ENCODE measurements at regions not wholly inside any gene's neighbourhood (a gene's known extent, or its start where the extent isn't known, plus 50 kb on each side); places are given as distances from the start of the nearest gene placed in this dataset.

DNA sequence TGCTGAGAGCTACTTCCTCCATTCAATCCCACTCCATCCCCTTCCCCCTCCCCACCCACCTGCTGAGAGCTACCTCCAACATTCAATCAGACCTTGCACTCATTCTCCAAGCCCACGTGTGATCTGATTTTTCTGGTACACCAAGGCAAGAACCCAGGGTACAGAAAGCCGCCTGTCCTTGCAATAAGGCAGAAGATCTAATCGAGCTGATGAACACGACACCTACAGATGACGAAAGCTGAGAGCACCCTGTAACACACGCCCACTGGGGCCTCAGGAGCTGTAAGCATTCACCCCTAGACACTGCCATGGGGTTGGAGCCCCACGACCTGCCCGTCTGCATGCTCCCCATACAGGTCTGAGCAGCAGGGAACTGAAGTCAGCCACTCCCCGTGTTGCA is 58.3 kb downstream of the TRIML1 start:
- TF ChIP-seq, protein P1, sequence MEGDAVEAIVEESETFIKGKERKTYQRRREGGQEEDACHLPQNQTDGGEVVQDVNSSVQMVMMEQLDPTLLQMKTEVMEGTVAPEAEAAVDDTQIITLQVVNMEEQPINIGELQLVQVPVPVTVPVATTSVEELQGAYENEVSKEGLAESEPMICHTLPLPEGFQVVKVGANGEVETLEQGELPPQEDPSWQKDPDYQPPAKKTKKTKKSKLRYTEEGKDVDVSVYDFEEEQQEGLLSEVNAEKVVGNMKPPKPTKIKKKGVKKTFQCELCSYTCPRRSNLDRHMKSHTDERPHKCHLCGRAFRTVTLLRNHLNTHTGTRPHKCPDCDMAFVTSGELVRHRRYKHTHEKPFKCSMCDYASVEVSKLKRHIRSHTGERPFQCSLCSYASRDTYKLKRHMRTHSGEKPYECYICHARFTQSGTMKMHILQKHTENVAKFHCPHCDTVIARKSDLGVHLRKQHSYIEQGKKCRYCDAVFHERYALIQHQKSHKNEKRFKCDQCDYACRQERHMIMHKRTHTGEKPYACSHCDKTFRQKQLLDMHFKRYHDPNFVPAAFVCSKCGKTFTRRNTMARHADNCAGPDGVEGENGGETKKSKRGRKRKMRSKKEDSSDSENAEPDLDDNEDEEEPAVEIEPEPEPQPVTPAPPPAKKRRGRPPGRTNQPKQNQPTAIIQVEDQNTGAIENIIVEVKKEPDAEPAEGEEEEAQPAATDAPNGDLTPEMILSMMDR (IDR thresholded peaks at IDR 0.05; ENCODE audit: low read depth, low read length) = no peak

DNA sequence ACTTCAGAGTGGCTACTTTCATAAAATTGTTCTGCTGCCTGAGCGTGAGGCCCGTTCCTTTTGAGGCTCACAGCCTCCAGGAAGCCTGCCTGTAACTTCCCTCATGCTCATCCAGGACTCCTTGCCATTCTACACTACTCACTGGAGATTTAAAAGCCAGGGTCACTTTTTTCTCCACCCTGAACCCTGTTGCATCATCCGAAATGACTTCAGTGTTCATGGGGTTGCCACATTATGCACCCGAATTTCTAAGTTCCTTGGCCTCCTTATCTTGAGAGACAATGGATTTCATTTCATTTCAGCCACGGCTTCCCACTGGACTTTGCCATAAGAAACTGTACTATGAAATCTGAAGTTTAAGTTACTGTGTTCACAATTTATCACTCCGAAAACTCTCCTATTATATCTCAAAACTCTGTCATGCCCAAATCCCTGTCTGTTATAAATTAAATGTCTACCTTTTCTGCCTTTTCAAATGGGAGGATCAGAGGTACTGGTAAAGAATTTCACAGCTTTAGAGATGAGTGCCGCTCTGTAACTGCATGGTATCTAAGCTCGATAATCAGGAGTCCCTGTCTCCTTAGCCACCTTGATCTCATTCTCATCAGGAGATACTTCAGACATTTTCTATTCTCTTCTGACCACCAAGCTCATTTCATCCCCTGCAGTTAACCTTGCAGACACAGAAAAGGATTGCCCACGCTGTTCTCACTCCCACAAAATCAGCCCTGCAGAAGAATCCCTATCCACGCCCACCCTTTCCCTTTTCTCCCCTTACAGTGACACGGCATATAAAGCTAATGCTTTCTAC is 59.9 kb downstream of the TRIML1 start:
- TF ChIP-seq, protein P1 (IDR thresholded peaks at IDR 0.05; ENCODE audit: low read depth, low read length) = no peak
- no peak overlapping the region for H3K4me3 ChIP-seq (ENCODE audit: low read depth, low read length)

More for the DNA sequence above, 58.3 kb downstream of the TRIML1 start:
- H3K4me3 ChIP-seq (ENCODE audit: low read depth, low read length) = no peak overlapping the region

DNA sequence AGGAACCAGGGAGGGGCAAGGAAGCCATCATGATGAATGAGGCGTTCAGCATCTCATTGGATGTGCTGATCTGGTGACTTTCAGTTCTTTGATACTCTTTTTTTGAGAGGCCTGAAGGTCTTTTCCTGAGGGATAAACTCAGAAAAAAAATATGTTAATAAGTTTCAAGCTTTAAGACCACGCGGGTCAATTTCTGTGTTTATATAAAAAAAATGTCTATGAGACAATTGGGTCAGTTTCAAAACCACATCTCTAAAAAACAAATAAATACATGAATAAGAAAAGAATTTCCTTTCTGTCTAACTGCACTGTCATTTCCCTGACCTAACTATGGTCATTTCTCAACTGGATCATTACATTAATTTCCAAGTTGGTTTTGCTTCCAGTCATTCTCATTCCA is 62.6 kb downstream of the TRIML1 start:
- H3K4me3 ChIP-seq (ENCODE audit: low read depth, low read length) = no peak overlapping the region
- TF ChIP-seq, protein P1 (IDR thresholded peaks at IDR 0.05; ENCODE audit: low read depth, low read length) = no peak

DNA sequence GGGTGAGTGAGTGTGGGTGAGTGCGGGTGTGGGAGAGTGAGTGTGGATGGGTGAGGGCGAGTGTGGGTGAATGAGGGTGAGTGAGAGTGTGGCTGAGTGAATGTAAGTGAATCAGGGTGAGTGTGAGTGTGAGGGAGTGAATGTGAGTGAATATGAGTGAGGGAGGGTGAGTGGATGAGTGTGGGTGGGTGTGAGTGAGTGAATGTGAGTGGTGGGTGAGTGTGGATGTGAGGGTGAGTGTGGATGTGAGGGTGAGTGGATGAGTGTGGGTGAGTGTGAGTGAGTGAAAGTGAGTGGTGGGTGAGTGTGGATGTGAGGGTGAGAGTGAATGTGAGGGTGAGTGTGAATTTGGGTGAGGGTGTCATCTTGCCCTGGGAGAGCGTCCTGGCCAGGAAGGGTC is 67.5 kb downstream of the TRIML1 start:
- TF ChIP-seq, protein P1 (IDR thresholded peaks at IDR 0.05; ENCODE audit: low read depth, low read length) = no peak

DNA sequence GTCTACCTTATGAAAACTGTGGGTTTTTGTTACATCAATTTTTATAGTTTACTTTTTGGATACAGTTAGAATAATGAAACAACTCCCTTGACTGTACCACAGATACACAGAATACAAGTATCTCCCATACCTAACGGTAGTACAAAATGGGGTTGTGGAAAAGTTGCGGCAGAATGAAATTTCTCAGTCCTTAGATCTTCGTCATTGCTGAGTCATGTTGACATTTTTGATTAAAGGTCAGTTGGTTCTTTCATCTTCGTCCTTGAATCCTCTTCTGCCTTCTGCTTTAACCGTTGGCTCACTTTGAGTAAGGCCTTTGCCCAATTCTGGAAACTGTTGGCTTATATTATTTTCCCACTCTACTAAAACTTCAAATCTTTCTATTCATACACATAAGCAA is 75.6 kb downstream of the TRIML1 start:
- H3K4me3 ChIP-seq (ENCODE audit: low read depth, low read length) = no peak overlapping the region
- TF ChIP-seq, protein P1 (IDR thresholded peaks at IDR 0.05; ENCODE audit: low read depth, low read length) = no peak

More for the DNA sequence above, 67.5 kb downstream of the TRIML1 start:
- no peak overlapping the region for H3K4me3 ChIP-seq (ENCODE audit: low read depth, low read length)

DNA sequence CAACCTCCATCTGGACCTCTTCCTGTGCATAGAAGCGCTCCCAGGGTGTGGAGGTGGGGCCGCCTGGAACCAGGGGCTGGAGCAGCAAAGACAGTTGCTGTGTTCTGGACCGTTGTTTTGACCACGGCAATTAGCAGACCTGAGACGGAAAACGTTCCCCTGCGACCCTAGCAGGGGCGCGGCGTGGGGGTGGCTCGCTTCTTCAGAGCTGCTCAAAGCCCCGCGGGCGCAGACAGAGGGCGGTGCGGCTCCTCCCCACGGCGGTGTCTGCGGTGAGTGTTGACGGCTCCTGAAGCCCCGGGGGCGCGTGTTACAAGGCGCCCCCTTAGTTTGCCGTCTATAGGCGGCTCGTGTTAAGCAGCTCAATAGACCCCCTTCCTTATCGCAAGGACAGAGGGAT is 79.2 kb downstream of the TRIML1 start:
- H3K4me3 ChIP-seq (ENCODE audit: low read depth, low read length) = no peak overlapping the region

DNA sequence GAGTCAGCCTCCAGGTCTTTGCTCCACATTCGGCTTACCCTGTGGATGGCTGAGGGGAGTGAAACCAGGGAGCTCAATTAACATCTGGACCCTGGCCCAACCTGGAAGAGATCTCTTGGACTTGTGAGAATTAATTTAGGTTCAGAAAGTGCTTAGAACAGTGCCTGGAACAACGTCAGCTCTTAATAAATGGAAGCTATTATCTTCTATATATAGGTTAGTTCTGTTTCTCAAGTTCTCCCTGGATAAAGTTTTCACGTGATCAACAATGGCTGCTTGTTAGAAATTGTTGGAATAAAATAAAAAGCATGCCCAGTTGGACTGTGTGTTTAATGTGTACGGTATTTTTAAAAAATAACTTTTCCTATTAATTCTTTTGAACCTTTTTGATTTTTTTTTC is 80.8 kb downstream of the TRIML1 start:
- no peak overlapping the region for H3K4me3 ChIP-seq (ENCODE audit: low read depth, low read length)
- TF ChIP-seq, protein P1 (IDR thresholded peaks at IDR 0.05; ENCODE audit: low read depth, low read length) = no peak

More for the DNA sequence above, 79.2 kb downstream of the TRIML1 start:
- TF ChIP-seq, protein P1 (IDR thresholded peaks at IDR 0.05; ENCODE audit: low read depth, low read length) = no peak

Data from WI38 (cell line).